Dedifferentiated amniotic fluid mesenchymal stem cell (primary cell): ENCODE measurements at regions not wholly inside any gene's neighbourhood (a gene's known extent, or its start where the extent isn't known, plus 50 kb on each side); places are given as distances from the start of the nearest gene placed in this dataset.

ENCODE experiments used
- DNase-seq: peaks from one replicate; pipeline ENCODE4 v3.0.0-alpha.2; 2016; ENCODE audit errors: extremely low spot score

GRCh38 chr5:68352166-68352565 is 136.6 kb downstream of the PIK3R1 start:
- no peak for DNase-seq

- no peak for DNase-seq
Observed at GRCh38 chr5:68353605-68354004, 138.0 kb downstream of the PIK3R1 start.

GRCh38 chr5:68354315-68354714 is 138.8 kb downstream of the PIK3R1 start:
- no peak for DNase-seq

GRCh38 chr5:68356216-68356615 is 140.7 kb downstream of the PIK3R1 start:
- DNase-seq = no peak

- DNase-seq = no peak
Observed at GRCh38 chr5:68356623-68357022, 141.1 kb downstream of the PIK3R1 start.

- no peak for DNase-seq
Observed at GRCh38 chr5:68359699-68360098, 144.1 kb downstream of the PIK3R1 start.

- no peak for DNase-seq
Observed at GRCh38 chr5:68362331-68362730, 146.8 kb downstream of the PIK3R1 start.

GRCh38 chr5:68365889-68366288 is 150.3 kb downstream of the PIK3R1 start:
- DNase-seq = no peak

GRCh38 chr5:68367287-68367686 is 151.7 kb downstream of the PIK3R1 start:
- no peak for DNase-seq

- DNase-seq = no peak
Observed at GRCh38 chr5:68367717-68368116, 152.2 kb downstream of the PIK3R1 start.

- DNase-seq = no peak
Observed at GRCh38 chr5:68368311-68369022, 152.9 kb downstream of the PIK3R1 start.

GRCh38 chr5:68369023-68369359 is 153.4 kb downstream of the PIK3R1 start:
- DNase-seq = no peak

- DNase-seq = no peak
Observed at GRCh38 chr5:68369457-68370125, 154.0 kb downstream of the PIK3R1 start.

- no peak for DNase-seq
Observed at GRCh38 chr5:68370196-68370595, 154.6 kb downstream of the PIK3R1 start.

GRCh38 chr5:68371607-68372006 is 156.1 kb downstream of the PIK3R1 start:
- DNase-seq = no peak

- no peak for DNase-seq
Observed at GRCh38 chr5:68372161-68372560, 156.6 kb downstream of the PIK3R1 start.

- DNase-seq = no peak
Observed at GRCh38 chr5:68373050-68373449, 157.5 kb downstream of the PIK3R1 start.

- DNase-seq = no peak
Observed at GRCh38 chr5:68374796-68375518, 159.4 kb downstream of the PIK3R1 start.

- no peak for DNase-seq
Observed at GRCh38 chr5:68375540-68375939, 160.0 kb downstream of the PIK3R1 start.

GRCh38 chr5:68376935-68377334 is 161.4 kb downstream of the PIK3R1 start:
- DNase-seq = no peak

- DNase-seq = no peak
Observed at GRCh38 chr5:68377733-68378132, 162.2 kb downstream of the PIK3R1 start.

GRCh38 chr5:68378204-68378820 is 162.8 kb downstream of the PIK3R1 start:
- no peak for DNase-seq
